ENCODE measurements at regions not wholly inside any gene's neighbourhood (a gene's known extent, or its start where the extent isn't known, plus 50 kb on each side); places are given as distances from the start of the nearest gene placed in this dataset.
"Not testable (repeated sequence)": the region's sequence is repeated elsewhere in the genome, so short reads cannot be mapped to it uniquely, and the experiment has no call there.

GRCh38 chr2:240240781-240241180 is 100.3 kb upstream of the OTOS start:
- no peaks in the 10 kb centered on the region for H3K9me2 ChIP-seq (replicated peaks; ENCODE audit: control insufficient read depth, low read length)
- no peaks in the 10 kb centered on the region for H4K20me1 ChIP-seq (ENCODE audit: control insufficient read depth, insufficient read depth, low read depth, low read length)
- H3F3A ChIP-seq (ENCODE audit: control insufficient read depth, insufficient read depth): no peaks in the 10 kb centered on the region
- H3K27me3 ChIP-seq (ENCODE audit: control insufficient read depth, low read length): peaks cover 4% of the 10 kb centered on the region; the same call in 1 of the 2 replicates
- TF ChIP-seq, protein P1, sequence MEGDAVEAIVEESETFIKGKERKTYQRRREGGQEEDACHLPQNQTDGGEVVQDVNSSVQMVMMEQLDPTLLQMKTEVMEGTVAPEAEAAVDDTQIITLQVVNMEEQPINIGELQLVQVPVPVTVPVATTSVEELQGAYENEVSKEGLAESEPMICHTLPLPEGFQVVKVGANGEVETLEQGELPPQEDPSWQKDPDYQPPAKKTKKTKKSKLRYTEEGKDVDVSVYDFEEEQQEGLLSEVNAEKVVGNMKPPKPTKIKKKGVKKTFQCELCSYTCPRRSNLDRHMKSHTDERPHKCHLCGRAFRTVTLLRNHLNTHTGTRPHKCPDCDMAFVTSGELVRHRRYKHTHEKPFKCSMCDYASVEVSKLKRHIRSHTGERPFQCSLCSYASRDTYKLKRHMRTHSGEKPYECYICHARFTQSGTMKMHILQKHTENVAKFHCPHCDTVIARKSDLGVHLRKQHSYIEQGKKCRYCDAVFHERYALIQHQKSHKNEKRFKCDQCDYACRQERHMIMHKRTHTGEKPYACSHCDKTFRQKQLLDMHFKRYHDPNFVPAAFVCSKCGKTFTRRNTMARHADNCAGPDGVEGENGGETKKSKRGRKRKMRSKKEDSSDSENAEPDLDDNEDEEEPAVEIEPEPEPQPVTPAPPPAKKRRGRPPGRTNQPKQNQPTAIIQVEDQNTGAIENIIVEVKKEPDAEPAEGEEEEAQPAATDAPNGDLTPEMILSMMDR (IDR thresholded peaks at IDR 0.05; ENCODE audit: low read depth, low read length, poor library complexity, severe bottlenecking): no peak
- TF ChIP-seq EZH2phosphoT487 (IDR thresholded peaks at IDR 0.05; ENCODE audit: borderline replicate concordance, low read length): no peak
- H3K79me2 ChIP-seq (ENCODE audit: control insufficient read depth, low read length): no peaks in the 10 kb centered on the region
- H3K4me3 ChIP-seq (ENCODE audit: low read length): no peak overlapping the region
- no peaks in the 10 kb centered on the region; the same call in 1 of the 2 replicates for H3K4me1 ChIP-seq (ENCODE audit: control insufficient read depth, low read length)
- H3K4me2 ChIP-seq (ENCODE audit: low read length): no peak overlapping the region
- no peaks in the 10 kb centered on the region for H3K36me3 ChIP-seq (ENCODE audit: control insufficient read depth, low read length)
- no peak overlapping the region for H3K27ac ChIP-seq (ENCODE audit: low read depth, low read length)
- H3K9me3 ChIP-seq (ENCODE audit: control insufficient read depth, insufficient read depth, low read length): no peaks in the 10 kb centered on the region

DNA sequence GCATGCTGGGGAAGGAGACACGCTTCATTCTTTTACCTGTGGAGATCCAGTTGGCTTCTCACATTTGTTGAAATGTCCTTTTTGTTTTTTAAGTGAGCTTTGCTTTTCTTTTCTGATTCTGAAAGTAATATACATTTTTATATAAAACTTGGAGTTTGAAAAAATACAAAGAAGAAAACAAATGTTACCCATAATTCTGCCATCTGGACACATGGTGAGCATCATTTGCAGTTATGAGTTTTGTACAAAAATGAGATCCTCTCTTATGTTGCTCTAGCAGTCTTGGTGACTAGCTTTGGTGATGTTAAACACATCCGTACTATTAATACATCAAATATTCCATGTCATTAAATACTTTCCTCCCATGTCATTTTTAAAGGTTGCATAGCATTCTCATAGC is 101.1 kb upstream of the OTOS start:
- H3K27me3 ChIP-seq (ENCODE audit: control insufficient read depth, low read length): peaks cover 4% of the 10 kb centered on the region; the same call in 1 of the 2 replicates
- H3K4me3 ChIP-seq (ENCODE audit: low read length): no peak overlapping the region
- no peaks in the 10 kb centered on the region for H3K36me3 ChIP-seq (ENCODE audit: control insufficient read depth, low read length)
- H3F3A ChIP-seq (ENCODE audit: control insufficient read depth, insufficient read depth): no peaks in the 10 kb centered on the region
- H4K20me1 ChIP-seq (ENCODE audit: control insufficient read depth, insufficient read depth, low read depth, low read length): no peaks in the 10 kb centered on the region
- H3K27ac ChIP-seq (ENCODE audit: low read depth, low read length): no peak overlapping the region
- H3K9me2 ChIP-seq (replicated peaks; ENCODE audit: control insufficient read depth, low read length): no peaks in the 10 kb centered on the region
- H3K4me1 ChIP-seq (ENCODE audit: control insufficient read depth, low read length): no peaks in the 10 kb centered on the region
- TF ChIP-seq, protein P1 (IDR thresholded peaks at IDR 0.05; ENCODE audit: low read depth, low read length, poor library complexity, severe bottlenecking): no peak
- no peak for TF ChIP-seq EZH2phosphoT487 (IDR thresholded peaks at IDR 0.05; ENCODE audit: borderline replicate concordance, low read length)
- no peaks in the 10 kb centered on the region for H3K79me2 ChIP-seq (ENCODE audit: control insufficient read depth, low read length)
- H3K4me2 ChIP-seq (ENCODE audit: low read length): no peak overlapping the region
- H3K9me3 ChIP-seq (ENCODE audit: control insufficient read depth, insufficient read depth, low read length): no peaks in the 10 kb centered on the region

DNA sequence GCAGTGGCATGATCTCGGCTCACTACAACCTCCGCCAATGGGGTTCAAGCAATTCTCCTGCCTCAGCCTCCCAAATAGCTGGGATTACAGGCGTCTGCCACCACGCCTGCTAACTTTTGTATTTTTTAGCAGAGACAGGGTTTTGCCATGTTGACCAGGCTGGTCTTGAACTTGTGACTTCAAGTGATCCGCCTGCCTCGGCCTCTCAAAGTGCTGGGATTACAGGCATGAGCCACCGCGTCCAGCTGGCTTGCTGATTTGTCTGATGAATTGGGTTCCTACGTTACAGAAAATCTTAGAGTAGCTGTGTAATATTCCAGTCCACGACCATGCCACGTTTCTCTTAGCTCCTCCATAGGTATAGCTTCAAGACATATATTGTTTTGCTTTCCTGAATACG is 102.6 kb upstream of the OTOS start:
- H3K4me2 ChIP-seq (ENCODE audit: low read length); H3K36me3 ChIP-seq (ENCODE audit: control insufficient read depth, low read length); H3K27ac ChIP-seq (ENCODE audit: low read depth, low read length); H3K4me3 ChIP-seq (ENCODE audit: low read length); H3K79me2 ChIP-seq (ENCODE audit: control insufficient read depth, low read length); H3F3A ChIP-seq (ENCODE audit: control insufficient read depth, insufficient read depth); H3K9me2 ChIP-seq (replicated peaks; ENCODE audit: control insufficient read depth, low read length); H3K27me3 ChIP-seq (ENCODE audit: control insufficient read depth, low read length); H3K9me3 ChIP-seq (ENCODE audit: control insufficient read depth, insufficient read depth, low read length); H4K20me1 ChIP-seq (ENCODE audit: control insufficient read depth, insufficient read depth, low read depth, low read length); H3K4me1 ChIP-seq (ENCODE audit: control insufficient read depth, low read length): not testable (repeated sequence)

DNA sequence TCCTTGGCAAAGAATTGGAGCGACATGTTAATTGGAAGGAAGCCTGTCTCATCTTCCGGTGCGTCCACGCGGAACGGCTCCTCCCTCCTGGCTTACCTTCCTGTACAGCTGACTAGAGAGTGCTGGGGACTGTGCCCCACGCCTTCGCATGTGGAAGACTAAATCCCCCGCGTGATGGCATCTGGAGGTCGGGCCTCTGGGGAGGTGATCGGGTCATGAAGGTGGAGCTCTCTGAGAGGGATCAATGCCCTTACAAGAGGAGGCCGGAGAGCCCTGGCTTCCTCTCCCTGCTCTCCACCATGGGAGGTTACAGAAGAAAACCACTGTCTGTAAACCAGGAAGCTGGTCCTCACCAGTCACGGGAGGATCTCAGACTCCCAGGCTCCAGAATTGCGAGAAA is 104.1 kb upstream of the OTOS start:
- H3K4me3 ChIP-seq (ENCODE audit: low read length): no peak overlapping the region
- peaks cover 4% of the 10 kb centered on the region; the same call in 1 of the 2 replicates for H3K27me3 ChIP-seq (ENCODE audit: control insufficient read depth, low read length)
- H3F3A ChIP-seq (ENCODE audit: control insufficient read depth, insufficient read depth): no peaks in the 10 kb centered on the region
- no peaks in the 10 kb centered on the region for H4K20me1 ChIP-seq (ENCODE audit: control insufficient read depth, insufficient read depth, low read depth, low read length)
- H3K27ac ChIP-seq (ENCODE audit: low read depth, low read length): no peak overlapping the region
- H3K79me2 ChIP-seq (ENCODE audit: control insufficient read depth, low read length): no peaks in the 10 kb centered on the region
- no peaks in the 10 kb centered on the region for H3K36me3 ChIP-seq (ENCODE audit: control insufficient read depth, low read length)
- no peaks in the 10 kb centered on the region for H3K9me3 ChIP-seq (ENCODE audit: control insufficient read depth, insufficient read depth, low read length)
- no peaks in the 10 kb centered on the region for H3K9me2 ChIP-seq (replicated peaks; ENCODE audit: control insufficient read depth, low read length)
- no peak overlapping the region for H3K4me2 ChIP-seq (ENCODE audit: low read length)
- no peaks in the 10 kb centered on the region for H3K4me1 ChIP-seq (ENCODE audit: control insufficient read depth, low read length)
- TF ChIP-seq, protein P1 (IDR thresholded peaks at IDR 0.05; ENCODE audit: low read depth, low read length, poor library complexity, severe bottlenecking): no peak
- TF ChIP-seq EZH2phosphoT487 (IDR thresholded peaks at IDR 0.05; ENCODE audit: borderline replicate concordance, low read length): no peak

Measured in DOHH2 (cell line).